ENCODE measurements at regions not wholly inside any gene's neighbourhood (a gene's known extent, or its start where the extent isn't known, plus 50 kb on each side); places are given as distances from the start of the nearest gene placed in this dataset.

DNA sequence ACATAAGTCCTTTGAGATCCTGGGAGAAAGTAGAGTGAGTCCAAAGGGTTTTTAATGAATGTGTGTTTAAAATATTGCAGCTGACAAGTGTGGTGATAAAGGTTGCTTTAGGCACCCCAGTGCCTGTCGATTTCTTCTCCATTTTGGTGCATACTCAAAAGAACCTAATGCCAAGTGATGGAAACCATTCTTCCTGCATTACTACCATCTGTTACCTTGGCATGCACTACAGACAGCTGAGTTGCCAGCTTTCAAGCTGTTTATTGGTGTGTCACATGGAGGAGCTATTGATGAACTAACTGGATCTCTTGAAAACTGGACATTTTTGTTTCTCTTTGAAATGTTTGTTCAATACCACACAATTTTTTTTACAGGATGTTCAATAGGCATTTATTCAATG is 350.0 kb downstream of the AKAIN1 start:
- DNase-seq: no peak

DNA sequence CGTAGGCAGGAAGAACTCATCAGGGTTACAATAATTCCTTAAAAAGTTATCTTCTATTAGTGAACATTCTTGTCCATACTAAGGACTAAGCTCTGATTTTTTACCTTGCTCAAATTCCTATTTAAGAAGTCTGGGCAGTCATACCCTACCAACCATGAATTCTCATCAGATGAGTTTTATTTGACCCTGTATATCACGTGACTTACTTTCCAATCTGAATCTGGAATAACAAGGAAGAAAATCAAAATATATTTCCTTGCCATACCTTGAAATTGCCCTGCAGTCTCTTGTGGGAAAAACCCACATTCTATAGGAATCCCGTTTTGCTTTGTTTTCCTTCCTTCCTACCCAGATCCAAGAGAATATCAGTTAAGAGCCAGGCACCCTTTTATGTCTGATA is 352.7 kb downstream of the AKAIN1 start:
- DNase-seq: no peak

DNA sequence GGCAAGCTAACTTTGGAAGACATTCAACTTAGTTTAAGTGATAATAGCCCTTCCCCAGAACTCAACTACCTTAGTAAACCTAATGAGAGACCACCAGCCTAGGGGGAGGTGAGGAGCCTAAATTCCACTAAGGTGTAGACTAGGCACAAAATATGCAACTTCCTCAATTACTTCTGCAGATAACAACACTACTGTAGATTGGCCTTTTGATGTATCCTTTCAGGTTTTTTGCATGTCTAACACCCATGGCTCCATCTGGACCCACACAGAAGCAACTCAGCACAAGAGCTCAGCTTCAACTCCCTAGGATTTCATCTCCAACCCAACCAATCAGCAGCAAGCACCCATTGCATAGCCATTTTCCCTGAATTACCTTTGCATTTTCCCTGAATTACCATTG is 353.3 kb downstream of the AKAIN1 start:
- DNase-seq: no peak

DNA sequence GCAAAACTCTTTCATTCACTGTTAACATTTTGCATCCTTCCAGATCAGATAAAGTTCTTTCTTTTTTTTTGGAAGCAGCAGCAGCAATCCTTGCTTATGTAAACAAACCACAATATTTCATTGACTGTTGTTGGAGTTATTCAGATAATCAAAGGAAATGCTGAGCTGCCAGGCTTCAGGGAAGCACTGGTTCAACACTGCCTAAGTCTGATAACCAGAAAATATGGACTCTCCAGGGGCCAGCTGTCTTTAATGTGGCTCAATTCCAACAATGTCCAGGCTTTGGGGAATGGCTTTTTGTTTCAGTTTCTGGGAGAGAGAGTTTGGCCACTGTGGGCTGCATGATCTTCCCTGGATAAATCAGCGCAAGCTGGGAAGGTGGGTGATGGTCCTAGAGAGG is 354.3 kb downstream of the AKAIN1 start:
- DNase-seq: no peak

DNA sequence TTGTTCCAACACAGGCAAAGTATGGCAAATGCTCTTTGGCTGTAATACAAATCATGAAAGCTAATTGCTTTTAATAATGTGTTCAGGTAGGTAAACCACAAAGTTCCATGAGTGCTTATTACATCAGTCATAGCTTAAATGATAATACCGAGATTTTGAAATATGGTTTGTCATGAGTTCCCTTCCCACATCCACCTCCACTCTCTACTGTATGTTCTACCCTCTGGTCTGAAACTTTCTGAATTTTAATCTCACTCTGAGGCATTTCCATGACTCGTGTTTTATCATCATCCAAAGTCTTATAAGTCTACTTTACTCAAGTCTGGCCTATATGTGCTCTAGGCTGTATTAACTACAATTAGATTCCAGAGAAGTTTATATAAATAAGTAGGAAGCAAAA is 354.8 kb downstream of the AKAIN1 start:
- no peak for DNase-seq

DNA sequence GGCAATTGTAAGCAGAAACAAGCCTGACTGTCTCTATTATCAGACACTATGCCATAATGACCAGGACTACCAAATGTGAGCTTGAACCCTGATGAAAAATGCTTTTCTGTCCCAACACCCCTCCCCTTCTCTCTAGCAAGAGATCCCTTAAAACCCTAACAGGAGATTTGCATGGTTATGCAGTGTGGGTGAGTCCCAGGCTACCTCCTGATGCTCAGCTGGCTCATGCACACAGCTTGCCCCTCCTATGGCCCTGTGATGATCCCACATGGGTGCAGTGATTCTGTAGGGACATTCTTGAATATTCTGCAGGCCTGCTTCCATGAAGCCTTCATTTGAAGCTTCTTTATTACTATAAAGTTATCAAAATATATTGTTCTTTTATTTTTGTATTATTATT is 357.4 kb downstream of the AKAIN1 start:
- DNase-seq: no peak

DNA sequence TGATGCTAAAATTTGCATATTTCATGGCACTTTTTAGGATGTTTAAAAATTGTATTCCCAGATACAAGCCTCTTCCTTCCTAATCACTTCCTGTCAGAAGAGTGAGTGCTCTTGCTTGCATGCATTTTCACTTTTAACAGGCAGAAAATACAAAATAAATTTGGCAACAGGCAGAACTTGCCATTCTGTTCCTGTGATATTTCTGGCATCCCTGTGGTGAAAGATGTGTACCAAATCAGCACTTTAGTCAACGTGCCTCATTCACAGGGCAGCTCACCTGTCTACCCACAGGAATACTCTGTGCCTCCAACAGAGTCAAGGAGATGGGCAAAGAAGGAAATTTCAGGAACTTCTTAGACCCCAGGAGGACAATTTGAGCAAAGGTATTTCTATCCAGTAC is 360.9 kb downstream of the AKAIN1 start:
- DNase-seq: no peak

DNA sequence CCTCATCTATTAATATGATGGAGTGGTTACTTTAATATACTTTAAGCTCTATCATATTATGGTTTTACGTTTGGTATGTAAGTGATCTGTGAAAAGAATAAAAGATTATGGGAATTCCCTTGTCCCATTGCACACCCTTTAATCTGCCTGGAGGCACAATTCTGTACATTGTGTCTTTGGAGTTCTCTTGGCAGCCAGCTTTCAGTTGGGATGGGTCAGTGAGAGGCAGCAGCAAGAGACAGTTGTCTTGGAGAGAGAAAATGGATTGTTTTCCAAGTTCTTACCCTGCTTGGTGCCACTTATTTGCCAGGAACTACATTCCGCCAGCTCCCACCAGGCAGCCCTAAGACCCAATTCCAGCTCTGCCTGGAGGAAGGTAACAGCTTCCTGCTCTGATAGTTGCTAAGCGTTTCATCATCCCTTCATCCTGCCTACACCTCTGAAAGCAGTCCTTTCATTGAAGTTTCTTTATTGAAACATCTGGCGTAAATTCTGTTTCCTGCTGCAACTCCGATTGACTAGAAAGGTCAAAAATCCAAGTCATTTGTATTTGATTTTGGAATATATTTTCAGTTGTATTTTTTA is 365.2 kb downstream of the AKAIN1 start:
- no peak for DNase-seq

DNA sequence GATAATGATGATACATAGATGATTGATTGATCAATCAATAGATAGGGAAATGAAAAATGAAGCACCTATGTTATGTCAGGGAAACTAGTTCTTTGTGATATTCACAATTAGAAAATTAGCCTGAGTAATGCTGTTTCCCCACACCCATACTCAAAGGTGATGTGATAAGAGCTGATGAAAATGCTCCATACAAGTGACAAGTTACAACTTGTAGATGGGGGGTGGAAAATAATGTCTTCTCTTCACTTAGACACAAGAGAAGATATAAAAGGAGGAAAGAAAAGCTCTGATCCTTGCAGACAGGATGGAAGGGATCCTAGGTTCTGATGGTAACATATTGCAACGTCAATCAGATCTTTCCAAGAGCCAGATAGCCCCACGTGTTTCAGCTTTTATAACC is 365.9 kb downstream of the AKAIN1 start:
- no peak for DNase-seq

DNA sequence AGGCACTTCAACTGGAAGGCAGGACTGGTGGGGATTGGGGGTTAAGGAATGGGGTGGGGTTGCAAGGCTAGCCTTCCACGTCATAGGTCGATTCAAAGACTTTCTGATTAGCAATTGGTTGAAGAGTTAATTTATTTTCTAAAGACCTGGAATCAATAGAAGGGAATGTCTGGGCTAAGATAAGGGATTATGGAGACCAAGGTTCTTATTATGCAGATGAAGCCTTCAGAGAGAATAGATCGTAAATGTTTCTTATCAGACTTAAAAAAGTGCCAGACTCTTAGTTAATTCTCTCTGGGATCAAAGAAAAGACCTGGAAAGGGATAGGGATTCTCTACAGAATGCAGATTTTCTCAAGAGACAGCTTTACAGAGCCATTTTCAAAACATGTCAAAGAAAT is 368.0 kb upstream of the DLGAP1 start:
- no peak for DNase-seq

DNA sequence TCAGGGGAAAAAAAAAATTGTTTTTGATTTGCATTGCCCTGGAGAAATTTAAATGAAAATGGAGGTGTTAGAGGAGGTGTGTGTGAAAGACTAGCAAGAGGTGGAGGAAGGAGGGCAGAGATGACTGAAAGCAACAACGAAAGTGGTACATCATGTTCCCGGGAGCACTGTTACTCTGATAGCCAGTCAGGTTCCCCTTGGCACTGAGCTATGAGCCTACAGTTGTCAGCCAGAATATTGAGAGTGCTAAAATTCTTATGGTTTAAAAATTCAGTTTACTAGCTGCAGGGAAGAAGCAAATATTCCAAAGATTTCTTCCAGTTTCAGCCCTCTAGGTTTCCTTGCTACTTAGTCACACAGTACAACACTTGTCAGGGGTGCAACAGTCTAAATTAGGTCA is 366.7 kb upstream of the DLGAP1 start:
- DNase-seq: no peak

DNA sequence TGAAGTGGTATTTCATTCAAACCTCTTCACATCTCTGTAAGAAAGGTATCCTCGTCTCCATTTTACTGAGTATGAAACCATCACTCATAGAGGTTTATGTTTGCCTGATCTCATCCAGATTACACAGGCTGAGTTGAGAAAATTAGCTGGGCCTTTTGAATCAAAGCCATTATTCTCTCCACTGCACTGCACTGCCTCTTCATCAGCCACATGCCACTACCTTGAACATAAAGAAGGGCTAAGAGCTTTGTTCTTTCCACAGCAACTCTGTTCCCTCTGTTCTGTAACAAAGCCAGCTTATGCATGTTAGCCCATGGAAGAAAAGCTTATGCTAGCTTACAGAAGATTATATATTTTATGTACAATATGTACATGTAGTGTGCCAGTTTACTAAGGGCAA is 362.6 kb upstream of the DLGAP1 start:
- no peak for DNase-seq

DNA sequence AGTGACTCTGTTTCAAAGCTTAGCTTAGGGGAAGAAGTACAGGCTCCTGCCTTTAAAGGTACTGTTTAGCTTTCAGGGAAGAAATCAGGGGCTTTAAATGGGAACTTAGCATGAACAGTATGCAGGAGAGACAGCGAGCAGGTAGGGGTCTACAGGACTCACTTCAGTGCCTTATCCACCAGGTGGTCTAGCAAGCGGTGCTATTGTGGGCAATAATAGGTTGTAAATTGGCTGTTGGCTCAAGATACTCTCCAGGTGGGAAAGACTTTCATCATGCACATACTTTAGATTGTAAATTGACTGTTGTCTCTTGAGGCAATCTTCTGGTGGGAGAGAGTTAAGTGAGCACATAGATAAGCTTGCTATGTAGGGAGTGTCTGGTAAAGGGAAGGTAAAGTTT is 358.6 kb upstream of the DLGAP1 start:
- no peak for DNase-seq

DNA sequence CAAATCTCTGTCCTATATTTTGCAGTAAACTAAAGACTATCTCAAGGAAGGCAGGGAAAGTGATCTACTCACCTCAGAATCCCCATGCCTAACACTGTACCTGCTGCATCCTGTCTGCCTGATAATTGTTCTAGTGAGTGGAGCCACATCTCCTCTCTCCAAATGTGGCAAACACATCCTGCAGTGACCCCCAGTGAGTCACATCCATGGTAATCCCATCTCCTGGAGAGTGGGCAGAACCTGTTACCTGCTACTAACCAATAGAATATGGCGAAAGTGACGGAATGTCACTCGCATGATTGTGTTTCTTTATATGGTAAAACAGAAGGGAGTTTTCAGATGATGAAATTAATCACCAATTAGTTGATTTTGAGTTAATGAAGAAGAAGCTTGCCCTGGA is 353.8 kb upstream of the DLGAP1 start:
- no peak for DNase-seq

DNA sequence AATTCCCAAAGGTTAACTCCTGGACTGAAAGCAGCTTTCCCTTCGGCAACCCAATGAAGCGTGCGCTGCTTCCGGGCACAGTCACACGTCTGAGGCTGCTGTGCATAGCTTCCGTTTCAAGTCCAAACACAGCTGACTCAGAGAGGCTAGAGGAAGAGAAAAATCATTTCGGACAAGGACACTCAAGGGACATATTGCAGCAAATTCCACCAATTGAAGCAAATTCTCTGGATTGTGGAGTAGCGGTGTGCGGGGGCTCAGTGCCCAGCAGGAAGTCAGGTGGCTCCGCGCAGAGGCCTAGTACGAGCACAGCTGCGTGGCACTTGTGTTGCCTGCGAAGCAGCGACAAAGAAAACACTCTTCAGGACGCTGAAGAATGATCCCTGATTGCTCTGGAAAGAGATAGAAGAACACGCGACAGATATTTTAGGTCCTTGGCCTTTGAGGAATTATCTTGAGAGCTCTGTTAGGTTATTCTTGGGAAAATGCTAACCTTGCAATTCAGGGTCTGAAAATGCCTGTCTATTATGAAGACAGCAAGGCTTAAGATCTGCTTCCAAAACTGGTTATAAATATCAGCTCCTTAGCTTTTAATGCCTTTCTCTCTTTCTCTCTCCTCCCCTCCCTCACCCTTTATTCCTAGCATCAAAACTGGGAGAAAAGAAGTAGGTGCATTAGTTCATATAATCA is 352.6 kb upstream of the DLGAP1 start:
- DNase-seq: no peak

DNA sequence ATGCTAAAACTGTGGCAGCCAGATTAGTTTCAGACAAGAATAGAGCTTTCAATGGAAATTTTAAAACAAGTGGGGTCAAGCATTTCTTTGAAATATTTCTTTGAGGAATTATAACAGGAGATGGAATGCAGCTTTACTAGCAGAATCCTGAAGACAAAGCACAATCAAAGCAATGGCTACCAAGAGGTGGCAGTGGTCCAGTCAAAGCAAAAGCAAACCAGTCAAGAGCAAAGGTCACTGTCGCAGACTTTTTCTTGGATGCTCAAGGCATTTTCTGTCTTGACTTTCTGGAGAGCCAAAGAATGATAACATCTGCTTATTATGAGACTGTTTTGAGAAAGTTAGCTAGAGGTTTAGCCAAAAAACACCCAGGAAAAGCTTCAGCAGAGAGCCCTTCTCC is 351.2 kb upstream of the DLGAP1 start:
- DNase-seq: no peak

DNA sequence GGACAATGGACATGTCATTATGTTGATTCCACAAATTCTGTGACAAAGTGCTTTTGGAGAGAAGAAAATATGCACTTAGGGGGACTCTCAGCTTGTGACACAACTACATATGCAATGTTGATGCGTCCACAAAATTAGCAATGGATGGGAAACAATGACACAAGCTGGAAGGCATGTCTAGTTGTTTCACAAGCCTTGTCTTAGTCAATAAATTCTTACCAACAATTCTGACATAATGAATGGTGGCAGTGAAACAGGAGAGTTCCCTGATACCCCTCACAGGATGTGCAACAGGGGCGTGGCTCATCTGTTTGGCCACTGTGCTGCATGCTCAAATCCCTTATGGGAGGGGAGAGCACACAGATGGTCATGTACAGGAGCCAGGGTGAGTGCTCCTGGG is 347.2 kb upstream of the DLGAP1 start:
- no peak for DNase-seq

DNA sequence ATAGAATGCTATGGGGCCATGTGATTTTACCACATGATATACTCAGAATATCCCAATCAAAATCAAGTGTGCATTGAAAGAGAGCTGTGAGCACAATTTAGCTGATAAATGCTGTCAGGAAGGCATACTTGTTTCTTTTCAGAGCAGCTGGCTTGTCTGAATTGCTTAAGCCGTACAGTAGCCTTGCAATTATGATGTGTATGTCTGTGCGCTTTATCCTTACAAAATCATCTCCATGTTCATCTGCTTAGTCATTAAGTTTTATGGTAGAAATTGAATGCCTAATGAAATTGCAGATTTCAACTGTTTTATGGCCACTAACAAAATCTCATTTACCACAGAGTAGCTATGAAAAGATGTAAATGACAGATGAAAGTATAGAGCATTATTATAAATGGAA is 346.0 kb upstream of the DLGAP1 start:
- DNase-seq: no peak

DNA sequence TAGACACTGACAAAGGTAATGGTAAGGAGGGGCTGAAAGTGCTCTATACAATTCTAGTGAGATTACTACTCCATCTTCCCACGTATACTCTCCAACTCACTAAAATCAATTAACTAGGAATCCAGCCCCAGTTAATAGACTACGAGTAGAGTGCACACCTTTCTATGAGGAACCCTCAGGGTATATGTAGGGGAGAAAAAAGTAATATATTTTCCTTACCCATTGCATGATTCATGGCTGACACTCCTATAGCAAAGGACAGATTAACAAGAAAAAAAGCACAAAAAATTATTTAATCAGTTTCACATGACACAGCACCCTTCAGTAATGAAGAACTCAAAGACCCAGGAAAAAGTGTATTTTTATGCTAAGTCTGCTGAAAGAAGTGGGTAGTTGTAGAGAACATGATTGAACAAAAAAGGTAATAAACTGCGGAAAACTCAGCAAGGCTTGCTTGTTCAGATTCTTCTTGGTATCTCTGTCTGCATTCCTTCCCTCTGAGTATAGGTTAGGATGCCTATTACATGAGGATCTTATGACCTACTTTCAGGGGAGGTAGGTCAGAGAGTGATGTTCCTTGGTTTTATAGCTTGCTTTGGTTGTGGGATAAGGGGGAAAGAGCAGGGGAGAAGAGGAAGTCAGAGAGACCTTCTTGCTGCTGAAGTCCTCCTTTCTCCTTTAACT is 342.0 kb upstream of the DLGAP1 start:
- DNase-seq: no peak

DNA sequence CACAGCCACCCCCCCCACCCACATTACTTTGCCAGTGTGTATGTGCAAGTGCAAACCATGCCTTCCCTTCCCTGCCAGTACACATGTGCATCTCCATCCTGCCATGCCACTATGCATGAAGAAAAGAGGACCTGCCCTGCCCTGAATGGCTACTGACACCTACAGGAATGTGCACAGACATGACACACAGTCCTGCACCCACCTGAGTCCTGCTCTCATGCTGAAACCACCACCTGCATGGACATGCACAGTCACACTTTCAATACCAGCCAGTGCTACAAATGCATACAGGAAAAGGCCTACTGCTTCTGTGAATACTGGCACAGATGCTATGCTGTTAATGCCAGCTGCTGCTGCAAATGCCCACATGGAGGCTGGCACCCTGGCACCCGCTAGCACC is 334.4 kb upstream of the DLGAP1 start:
- no peak for DNase-seq

DNA sequence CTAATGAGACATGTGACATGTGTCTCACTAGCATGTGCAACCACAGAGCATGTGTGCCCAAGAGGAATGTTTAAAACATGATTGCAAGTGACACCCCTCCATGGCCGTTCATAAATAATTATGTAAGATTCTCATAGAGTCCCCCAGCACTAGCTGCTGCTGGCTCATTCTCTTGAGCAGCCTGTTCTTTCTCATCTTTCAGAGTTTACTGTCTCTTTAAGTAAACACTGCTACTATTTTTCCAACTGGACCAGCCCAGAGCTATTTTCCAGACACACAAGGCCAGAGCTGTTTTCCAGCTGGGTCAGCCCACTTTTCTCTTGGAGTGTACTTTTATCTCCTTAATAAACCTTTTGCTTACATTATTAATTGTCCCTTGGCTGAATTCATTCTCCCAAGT is 326.8 kb upstream of the DLGAP1 start:
- no peak for DNase-seq

DNA sequence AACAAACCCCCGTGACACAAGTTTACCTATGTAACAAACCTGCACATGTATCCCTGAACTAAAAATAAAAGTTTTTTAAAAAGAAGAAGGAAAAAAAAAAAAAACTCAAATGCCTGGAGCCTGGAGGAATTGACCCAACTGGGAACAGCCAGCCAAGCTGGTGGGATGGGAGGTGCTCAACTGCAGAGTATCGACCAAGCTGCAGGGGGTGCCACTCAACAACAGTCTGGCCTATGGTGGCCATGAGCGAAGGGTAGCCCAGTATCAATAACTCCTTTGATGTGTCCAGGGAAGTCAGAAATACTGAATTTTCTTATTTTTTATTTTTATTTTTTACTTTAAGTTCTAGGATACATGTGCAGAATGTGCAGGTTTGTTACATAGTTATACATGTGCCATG is 310.3 kb upstream of the DLGAP1 start:
- no peak for DNase-seq

DNA sequence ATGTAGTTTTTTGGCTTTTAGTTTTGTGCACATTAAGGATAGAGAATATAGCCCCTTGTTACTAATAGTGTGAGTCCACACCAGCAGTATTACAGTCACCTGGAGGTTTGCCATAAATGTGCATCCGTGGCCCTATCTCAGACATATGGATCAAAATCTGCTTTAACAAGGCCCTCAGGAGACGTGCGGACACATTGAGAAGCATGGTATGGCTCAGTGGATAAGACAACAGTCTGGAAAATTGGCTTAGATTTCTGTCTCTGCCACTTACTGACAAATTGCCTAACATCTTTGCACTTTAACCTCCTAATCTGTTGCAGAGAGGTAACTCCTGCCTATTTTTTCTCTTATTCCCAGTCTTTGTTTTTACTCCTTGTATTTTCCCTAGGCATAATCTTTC is 307.2 kb upstream of the DLGAP1 start:
- no peak for DNase-seq

DNA sequence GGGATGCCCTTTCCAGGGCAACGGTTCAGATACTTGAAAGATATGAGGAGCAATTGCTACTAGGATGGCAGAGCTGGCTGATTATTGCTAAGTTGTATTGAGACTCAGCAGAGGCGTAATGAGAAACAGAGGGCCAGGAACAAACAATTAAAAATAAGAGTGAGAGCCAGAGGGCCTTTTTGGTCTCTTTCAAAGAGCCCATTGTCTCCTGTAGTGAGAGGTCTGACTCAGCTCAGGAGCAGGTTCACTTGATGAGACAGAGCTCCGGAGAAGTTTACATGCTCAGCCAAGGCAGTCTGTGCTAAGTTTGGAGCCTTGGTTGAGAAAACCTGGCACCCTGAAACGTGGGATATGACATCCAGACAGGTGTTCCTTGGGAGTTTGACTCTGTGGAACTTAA is 303.9 kb upstream of the DLGAP1 start:
- DNase-seq: no peak

DNA sequence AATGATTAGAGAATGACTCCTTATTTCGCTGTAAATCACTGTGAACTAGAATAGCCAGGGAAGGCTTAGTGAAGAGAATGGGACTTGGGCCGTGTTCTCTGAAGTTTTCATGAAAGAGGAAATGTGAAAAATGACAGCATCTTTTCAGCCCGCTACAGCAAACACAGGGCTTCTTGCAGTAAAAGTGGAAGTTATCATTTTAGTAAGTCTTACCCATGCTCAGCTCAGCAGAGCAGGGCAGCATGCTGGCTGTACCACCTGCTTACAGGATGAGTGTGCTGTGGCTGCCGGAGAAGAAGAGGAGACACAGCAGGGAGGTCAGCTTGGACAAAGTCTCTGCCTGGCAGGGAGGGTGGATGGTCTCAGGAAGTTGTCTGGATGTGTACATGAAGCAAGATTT is 300.7 kb upstream of the DLGAP1 start:
- no peak for DNase-seq
